ENCODE measurements at regions not wholly inside any gene's neighbourhood (a gene's known extent, or its start where the extent isn't known, plus 50 kb on each side); places are given as distances from the start of the nearest gene placed in this dataset.
A peak's percentile ranks its signal among the peaks of the same experiment; 100 is the strongest.

DNA sequence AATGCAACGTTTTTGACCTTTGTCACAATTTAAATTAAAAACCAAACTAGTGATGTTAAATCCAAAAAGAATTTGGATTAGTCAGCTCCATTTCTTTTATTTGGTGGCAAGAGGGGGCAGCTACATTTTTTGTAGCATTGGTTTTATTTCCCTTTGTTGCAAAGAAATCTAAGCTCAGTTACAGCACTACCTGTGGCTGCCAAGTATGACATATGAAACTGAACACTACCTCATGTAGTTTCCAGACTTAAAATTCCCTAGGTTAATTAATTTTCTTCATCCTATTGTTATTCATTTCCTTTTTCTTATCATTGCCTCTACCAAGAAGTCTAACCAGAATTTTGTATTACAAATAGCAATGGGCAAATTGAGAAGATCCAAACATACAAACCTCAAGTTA lies 393.5 kb downstream of the BRINP1 start:
- no peak for DNase-seq

DNA sequence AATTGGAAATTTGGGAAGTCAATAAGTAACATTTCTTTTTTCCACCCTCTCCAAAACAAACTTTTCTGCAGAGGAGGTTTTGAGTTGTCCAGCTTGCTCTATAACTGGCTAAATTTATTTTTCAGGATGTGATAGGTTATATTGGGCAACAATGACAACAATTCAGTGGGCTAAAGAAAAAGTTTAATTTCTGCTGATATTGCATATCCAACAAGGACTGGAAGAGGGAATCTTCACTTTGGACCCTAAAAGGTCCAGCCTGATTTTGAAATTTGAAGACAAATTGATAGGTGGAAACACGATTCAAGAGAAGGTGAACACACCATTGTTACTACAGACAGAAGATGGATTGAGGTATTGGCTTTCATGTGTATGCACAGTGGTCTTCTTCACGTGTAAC lies 393.1 kb downstream of the BRINP1 start:
- no peak for DNase-seq

DNA sequence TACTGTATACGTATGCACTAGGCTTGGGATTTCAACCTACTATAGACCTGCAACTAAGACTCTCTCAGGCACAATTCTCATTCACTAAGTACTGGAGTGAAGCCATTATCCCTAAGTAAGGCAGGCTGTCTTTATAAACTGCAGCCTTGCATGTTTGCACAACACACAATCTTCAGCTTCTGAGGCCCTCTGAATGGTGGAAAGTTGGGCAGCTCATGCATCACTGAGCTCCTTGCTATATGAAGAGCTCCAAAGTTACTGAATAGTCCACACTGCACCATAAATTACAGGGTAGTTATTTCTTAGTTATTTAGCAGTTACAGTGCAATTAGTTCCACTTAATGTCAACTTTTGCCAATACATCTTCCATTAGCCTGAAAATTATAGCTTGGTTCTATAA lies 384.6 kb downstream of the BRINP1 start:
- peak in 1 of 2 experiments; percentile 78 for DNase-seq

DNA sequence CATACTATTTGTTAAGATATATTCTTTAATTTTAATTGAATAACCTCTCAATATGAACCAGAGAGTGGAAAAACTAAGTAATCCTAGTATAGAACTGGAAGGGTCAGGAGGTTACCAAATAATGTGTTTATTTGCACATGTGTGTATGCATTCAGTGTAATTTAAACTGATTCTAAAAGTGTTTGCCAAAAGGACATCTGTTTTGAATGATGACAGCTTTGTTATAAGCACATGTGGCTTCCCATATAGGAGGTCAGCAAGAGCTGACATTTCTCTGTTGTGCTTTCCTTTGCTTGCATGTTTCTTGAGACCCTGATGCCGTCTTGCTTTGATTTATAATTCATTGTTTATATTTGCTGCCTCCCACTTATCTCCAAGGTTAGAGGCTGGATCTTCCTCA lies 383.4 kb downstream of the BRINP1 start:
- peak in 1 of 2 experiments; percentile 34 for DNase-seq

DNA sequence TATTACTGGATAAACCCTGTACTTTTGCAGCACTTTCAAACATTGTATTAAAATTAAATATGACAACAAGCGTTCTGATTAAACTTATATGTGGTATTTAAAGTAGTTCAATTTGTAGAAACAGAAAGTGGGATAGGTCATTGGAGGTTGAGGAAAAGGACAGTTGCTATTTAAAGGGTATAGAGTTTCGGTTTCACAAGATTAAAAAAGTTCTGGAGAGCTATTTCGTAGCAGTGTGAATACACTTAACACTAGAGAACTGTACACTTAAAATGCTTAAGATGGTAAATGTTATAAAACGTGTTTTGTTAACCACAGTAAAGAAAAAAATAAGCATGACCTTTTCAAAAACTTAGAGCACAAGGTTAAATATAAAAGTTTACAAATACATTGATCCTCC lies 382.1 kb downstream of the BRINP1 start:
- no peak for DNase-seq

DNA sequence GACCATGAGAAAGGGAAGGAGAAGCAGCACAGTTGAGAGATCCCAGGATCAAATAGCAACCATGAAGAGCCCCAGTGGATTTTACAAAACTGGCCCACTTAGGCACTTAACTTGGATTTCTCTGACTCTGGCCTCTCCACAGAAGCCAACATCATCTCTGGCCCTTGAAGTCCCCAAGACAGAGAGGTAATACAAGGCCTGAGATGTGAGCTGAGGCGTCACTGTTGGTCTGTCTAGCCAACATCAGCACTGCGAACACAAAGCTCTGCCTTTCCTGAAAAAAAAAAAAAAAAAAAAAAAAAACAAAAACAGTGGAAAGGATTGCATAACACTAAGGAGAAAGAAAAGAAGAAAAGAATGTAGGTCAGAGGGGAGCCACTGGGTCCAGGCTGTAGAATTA lies 378.3 kb downstream of the BRINP1 start:
- DNase-seq, result no peak

DNA sequence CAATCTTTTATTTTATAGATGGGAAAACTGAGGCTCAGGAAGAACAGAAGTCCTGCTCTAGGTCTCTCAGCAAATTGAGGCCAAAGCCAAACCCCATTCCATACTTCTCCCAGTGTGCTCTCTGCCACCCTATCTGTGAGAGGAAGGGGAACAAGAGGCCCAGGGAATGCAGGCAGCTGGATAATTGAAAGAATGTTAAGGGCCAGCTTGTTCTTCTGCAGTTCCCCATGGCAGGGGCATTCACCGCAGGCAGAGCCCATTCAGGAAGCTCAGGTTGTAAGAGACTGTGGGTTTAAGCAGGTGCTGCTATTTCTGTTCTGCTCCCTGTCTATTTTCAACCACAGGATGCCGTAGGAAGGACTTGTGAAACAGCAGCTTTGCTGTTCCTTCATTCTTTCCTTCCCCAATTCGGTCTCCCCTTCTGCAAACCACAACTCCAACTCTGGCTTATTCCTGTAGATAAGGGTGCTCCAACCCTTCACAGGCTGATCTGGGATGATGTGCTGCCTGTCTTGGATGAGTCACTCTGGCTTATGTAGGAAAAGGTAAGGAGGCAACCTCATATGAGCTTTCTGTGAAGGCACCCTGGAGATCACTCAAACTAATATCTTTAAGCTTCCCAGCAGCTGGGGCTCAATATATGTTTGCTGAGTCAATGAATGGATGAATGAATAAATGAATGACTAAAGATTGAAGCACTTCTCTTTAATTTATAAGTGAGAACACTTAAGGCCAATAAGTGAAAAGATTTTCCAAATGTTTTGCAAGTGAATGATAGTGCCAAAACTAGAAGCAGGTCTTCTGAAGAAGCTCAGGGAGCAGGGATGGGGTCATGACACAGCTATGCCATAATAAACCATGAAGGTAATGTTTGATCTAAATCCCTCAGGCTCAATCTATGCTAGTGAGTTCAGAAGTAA lies 377.6 kb downstream of the BRINP1 start:
- DNase-seq, result no peak

DNA sequence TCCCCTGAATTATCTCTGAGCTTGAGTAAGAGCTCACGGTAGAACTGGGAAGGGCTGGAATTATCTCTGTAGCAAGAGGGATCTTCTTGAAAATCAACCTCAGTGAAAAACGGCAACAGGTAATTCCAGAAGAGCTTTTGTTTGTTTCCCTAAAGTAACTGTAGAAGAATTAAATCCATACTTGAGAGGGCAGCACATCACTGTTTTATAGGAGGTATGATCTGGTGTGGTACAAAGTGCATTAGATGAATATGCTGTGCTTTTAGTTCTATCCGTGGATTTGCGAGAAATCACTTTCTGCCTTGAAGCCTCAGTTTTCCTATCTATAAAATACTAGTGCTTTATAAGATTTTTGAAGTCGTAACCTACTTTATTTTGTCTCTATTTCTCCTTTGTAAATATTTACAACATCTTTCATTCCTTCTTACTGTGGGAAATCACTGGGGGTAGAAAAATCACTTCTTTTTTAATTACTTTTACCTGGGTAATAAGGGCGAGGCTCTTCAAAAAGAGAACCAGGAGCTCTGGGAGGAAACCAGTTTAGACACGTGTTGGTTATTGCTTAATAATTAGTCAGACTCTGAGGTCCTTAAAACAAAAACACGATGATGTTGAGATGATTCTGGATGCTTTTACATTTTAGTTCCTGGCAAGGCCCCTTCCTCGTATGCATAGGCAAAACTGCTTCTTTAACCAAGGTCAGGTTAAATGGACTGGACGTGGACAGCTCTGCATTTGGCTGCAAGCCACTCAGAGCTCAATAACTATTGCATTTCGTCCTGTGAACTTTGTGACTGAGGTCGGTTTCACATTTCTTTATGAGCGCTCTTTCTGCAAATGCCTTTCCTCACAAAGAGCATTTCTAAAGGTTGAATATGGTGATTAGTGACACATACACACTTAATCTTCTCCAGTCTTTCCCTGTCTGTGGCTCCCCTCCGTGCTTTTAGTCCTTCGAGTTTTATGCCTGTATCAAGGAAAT lies 376.1 kb downstream of the BRINP1 start:
- DNase-seq, result no peak

DNA sequence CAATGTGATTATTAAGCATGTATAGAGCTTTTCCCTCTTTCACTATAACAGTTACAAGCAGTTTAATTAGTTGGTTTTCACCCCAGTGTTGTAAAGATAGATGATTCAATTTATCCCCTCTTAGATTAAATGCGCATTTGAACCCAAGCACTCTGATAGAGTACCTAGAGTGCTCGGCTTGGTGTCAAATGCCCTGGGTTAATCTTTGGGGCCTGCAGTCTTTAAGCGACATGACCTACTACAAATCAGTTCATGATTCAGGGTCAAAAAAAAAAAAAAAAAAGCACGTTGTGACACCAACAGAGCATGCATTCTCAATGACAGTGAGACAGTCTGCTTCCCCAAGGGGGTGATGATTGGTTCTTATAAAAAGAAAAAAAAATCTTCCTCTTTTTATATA lies 375.3 kb downstream of the BRINP1 start:
- DNase-seq, result no peak

DNA sequence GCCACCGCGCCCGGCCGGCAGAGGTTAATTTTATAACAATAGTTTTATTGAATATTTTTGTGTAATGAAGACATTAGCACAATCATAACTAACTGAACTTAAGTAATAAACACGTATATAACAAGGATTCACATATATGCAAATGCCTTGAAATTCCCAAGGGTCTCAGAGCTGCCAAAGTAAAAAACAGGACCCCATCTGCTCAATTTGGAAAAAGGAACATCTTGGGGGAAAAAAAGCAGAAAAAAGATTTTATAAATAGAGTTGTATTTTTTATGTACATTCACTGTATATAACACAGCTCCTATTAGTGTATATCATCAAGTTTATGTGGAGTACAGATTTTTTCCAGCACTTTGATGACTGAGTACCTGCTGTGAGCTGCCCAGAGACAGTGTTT lies 366.7 kb downstream of the BRINP1 start:
- DNase-seq, result no peak

DNA sequence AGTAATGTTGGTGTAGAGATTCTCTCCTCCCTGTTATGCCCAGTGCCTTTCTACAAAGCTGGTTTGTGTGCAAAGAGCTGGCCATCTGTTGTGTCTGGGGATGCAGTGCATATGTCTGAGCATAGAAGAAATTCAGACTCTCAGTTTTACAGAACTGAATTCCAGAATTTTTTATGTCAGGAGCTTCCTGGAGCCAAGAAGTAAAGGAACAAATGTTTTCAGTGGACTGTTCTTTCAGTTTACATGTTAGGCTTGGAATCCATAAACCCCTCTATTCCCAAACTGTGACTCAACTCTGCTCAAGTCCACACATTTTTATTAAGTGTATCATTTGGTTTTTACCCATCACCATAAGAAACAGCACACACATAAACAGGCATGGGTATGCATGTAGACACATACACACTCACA lies 366.0 kb downstream of the BRINP1 start:
- no peak for DNase-seq

DNA sequence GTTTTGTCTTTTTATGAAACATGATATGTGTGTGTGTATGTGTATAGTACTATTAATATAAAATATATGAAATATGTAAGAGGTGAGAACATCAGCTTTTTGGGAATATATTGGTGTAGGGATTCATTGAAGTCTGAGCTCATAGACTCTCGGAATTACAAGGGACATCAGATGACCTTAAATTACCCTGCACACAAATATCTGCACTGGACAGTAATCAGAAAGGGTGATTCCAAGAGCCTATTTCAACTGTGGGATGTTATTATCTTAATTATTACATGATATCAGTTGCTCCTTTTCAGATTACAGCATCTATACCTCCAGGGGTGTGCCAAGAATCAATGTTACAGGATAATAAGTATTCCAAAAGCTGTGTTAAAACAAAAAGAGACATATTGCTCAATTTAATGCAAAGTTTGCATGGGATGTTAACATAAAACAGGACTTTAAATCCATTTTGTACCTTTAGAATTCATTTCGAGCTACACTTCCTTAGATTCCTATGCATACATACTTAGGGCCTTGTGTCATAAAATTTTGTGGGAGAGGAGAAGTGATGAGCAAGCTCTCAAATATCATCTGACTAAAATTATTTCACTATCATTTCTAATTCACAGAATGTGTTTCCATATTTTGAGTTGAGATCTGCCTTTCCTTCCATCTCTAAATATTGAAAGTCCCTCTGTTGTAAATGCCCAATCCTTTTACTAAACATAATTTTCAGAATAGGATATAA lies 365.2 kb downstream of the BRINP1 start:
- DNase-seq, result no peak

DNA sequence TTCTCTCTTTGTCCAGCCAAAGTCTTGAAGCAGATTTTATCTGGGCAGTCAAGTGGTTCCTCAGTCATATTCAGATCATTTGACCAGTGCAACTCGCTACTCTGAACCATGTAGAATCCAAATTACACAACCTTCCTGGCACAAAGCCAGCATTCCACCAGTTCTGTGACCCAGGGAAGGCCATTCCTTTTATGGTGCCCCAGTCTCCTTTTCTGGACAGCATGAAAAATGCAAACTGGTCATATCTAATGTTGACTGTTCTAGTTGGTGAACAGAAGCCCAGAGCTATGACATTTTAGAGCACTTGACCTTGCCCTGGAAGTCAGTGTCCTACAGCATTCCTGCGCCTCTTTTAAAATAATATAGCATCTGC lies 364.6 kb downstream of the BRINP1 start:
- DNase-seq, result no peak

DNA sequence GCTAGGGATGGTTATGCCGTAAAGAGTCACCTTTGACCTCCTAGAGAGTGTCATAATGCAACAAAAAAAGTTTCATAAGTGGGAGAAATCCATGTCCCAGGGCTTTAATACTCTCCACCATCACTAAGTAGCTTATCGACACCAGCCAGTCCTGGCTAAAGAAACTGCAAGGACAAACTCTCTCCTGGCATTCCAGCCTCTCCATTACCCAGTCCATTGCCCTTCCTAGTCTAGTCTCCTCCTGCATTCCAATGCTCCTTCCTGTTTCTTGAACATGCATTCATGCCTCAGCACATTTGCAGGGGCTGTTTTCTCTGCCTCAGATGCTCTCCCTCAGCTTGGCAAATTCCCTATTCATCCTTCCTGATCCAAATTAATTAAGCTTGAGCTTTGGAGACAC lies 364.1 kb downstream of the BRINP1 start:
- no peak for DNase-seq

DNA sequence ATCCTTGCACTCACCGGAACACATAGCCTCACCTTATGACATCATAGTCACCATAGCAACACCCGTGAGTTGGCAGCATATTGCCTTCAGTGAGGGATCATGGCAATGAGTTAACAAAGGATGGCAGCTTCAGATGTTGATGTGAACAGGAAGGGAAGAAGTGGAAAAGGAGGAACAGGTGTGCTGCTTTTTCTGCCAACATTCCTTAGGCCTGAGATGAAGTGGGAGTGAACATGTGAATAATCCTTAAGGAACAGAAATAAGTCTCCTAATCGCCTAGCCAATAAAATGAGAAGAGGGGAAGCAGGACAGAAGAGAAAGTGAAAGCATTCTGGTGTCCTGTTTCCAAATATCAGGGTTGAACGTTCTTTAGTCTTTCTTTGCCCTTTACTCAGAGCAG lies 360.0 kb downstream of the BRINP1 start:
- no peak for DNase-seq

DNA sequence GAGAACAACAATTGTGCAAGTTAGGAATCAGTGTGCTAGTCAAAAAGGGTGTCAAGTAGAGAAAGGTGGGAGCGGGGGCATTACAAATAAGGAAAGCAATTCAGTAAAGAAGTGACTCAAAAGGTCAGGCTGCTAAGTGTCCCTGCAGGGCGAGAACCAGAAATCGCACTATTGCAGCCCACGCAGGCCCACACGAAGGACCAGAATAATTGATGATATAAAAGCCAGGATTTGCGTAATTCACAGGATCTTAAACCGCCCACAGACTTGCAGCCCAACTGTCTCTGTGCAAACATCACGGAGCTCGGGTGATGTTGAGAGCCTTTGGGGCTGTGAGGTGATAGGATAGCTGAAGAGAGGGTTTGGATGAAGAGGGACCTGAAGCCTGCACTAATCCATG lies 349.0 kb downstream of the BRINP1 start:
- no peak for DNase-seq

DNA sequence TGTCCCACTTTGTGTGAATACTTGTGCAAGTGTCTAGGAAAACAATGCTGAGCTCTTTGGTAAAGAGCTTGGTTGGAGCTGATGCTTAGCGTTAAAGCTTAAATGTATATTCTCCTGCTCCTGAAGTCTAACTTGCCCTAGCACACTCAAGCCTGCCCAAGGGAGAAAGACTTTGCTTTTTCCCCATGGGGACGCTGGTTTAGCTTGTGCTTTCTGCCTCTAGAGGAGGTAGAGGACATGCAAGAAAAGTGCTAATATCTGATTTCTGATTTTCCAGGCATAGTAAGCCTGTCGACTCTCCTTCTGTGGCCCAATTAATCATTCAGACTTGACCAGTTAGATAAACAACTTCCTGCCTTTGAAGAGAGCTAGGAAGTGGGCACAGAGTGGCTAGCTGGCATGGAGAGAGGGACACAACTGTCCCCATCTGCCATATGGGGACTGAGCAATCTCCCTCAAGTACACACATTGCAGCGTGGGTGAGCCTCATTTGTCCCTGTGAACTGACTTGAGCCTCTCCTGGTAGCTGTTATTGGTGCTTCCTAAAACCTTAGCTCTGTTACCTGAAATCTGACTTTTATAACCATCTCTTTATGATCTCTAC lies 348.4 kb downstream of the BRINP1 start:
- DNase-seq, result no peak

DNA sequence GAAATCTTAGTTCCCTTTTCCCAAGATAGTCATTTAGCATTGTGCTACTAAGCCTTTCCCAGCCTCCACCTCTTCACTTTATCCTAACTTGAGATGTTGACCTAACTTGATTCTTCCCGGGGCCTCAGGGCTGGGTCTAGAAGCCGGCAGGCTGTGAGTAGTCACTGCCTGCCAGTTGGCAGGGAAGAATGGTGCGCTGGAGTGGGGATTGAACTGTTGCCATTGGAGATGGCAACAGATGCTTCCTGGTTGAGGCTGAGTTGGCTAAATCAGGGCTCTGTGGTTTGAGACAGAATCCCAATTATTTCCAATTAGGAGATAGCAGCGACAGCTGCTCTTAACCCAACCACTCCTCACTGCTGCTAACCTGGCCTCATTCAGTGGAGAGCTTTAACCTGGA lies 343.1 kb downstream of the BRINP1 start:
- DNase-seq, result peak; percentile 36 to 68

DNA sequence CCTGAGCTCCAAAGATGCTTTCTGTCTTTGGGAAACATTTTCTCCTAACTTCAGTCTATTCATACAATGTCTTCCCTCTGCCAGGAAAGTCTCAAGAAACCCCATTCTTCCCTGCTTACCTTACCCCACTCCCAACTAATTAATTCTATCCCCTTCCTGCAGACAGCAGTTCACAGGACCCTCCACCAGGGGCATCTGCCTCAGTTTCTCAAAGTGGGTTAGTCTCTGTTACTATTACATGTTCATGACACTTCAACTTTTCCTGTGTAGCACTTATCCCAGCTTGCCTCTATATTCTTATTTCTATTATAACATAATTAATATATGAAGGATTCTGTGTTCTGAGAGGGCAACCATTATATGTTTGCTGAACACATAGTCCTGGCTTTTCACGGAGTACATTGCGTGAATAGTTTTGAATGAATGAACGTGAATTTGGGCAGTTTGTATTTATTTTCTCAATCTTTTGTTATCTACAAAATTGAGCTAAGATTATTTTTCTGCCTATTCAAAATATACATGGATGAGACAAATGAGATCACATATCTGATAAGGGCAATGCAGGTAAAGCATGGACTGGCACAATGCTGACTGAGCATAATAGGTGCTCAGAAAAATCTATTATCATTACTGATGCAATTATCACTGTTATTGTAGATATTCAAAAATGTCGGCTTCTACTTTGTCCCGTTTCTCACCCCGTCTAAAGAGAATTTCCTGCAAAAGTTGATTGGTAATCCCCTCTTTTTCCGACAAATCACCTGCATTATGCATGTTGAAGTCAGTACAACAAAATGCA lies 341.1 kb downstream of the BRINP1 start:
- no peak for DNase-seq

DNA sequence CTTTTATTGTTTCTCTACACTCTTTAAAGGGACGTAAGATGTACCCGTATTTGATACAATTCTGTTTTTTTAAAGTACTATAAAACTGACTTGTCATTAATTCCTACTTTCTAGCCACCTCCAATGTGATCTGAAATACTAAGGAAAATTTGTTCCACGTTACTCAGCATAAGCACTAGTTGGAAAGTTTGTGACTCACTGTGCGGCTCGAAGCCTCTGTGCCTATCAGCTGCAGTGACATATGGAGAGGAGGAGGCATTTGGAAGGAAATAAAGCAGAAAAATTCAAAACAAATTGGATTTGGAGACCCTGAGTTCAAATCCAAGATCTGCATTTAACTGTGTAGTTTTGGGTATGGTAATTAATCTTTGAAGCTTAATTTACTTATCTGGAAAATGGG lies 339.3 kb downstream of the BRINP1 start:
- DNase-seq, result no peak

DNA sequence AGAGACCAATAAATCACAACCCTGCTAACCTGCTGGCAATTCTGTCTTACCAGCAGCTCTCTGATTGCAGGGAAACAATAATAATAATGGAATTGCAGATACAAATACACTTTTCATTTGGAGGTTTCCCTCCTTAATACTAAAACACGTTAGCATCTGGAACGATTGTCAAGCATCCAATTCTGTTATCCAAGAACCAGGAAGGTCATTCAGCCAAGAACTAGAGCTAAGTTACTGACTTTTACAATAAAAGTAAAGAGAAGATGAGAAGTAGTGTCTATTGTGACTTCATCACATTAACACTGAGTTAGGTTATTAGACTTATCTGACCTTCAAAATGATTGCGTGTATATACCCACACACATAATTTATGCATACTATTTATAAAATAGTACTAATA lies 335.6 kb downstream of the BRINP1 start:
- no peak for DNase-seq

DNA sequence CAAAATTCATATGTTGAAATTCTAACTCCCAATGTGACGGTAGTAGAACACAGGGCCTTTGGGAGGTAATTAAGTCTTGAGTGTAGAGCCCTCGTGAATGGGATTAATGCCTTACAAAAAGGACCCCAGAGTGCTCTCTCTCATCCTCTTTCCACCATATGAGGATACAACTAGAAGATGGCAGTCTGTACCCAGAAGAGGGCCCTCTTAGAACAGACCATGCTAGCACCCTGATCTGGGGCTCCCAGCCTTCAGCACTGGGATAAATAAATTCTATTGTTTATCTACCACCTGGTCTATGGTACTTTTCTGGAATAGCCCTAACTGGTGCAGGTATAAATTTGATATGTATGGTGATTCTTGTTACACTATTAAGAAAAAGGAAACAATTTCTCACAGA lies 332.3 kb downstream of the BRINP1 start:
- DNase-seq, result no peak

Measured in NCI-H2081 (cell line).